Lower leg skin (tissue), 4 donors: ENCODE measurements at regions not wholly inside any gene's neighbourhood (a gene's known extent, or its start where the extent isn't known, plus 50 kb on each side); places are given as distances from the start of the nearest gene placed in this dataset.

Experiments used
- DNase-seq, 2 donors: peaks; one replicate each; pipeline ENCODE4 v3.0.0-alpha.2; 2019; ENCODE audit warnings: low spot score in 2 of 2
- H3K4me3 ChIP-seq: fragments of 200-600 bp; sonication (generic); 2 replicates; pipeline ENCODE4 v1.5.1; 2017; ENCODE audit warnings: mild to moderate bottlenecking, low read depth; ENCODE audit not compliant: poor library complexity, severe bottlenecking
- CTCF ChIP-seq, 3 donors: fragments of 450-650 bp; IDR thresholded peaks; one replicate each; pipeline ENCODE4 v1.5.1; 2016; ENCODE audit warnings: antibody characterized with exemption in 3 of 3, mild to moderate bottlenecking in 3 of 3, moderate library complexity in 2 of 3
- POLR2A ChIP-seq, 2 donors: fragments of 450-650 bp; IDR thresholded peaks; one replicate each; pipeline ENCODE4 v1.6.1; 2016 to 2017; ENCODE audit warnings: antibody characterized with exemption in 2 of 2, mild to moderate bottlenecking in 1 of 2, moderate library complexity in 1 of 2
- WGBS, 2 donors: methylation state at CpG; one replicate each; pipeline ENCODE4 v1.1.5; 2018; 5-methylcytosine and 5-hydroxymethylcytosine counted together
- intact Hi-C: fragments of 100-400 bp; cut with DNase I; formaldehyde crosslinking; loops from one replicate; pipeline ENCODE4 v1.15.0; 2023; ENCODE audit warnings: low total_unique reads

- TF ChIP-seq POLR2A (IDR thresholded peaks at IDR 0.05) (no peak), CTCF (IDR thresholded peaks at IDR 0.05) (no peak)
- no peak overlapping the region for H3K4me3 ChIP-seq
- intact Hi-C loops = no loop called here
- DNase-seq = no peak
Observed at GRCh38 chrX:151336809-151337208, 60.2 kb upstream of the VMA21 start.

GRCh38 chrX:151346931-151347543 lies 50.0 kb upstream of the VMA21 start:
- H3K4me3 ChIP-seq = no peak overlapping the region
- DNase-seq = no peak
- WGBS, 2 donors = 59 to 85% methylated on average over 2 of the region's 2 CpGs
- TF ChIP-seq CTCF (IDR thresholded peaks at IDR 0.05) (no peak), POLR2A (IDR thresholded peaks at IDR 0.05) (no peak)
- intact Hi-C loops = no loop called here
